ENCODE measurements at regions not wholly inside any gene's neighbourhood (a gene's known extent, or its start where the extent isn't known, plus 50 kb on each side); places are given as distances from the start of the nearest gene placed in this dataset.
A peak's percentile ranks its signal among the peaks of the same experiment; 100 is the strongest.

GRCh38 chr15:93640411-93640962 is 551.5 kb upstream of the RGMA start:
- no peak for DNase-seq (ENCODE audit: low spot score)

- DNase-seq (ENCODE audit: low spot score): no peak
Measured at GRCh38 chr15:93631958-93632618, 543.1 kb upstream of the RGMA start.

GRCh38 chr15:93619597-93619996 is 530.6 kb upstream of the RGMA start:
- DNase-seq (ENCODE audit: low spot score): no peak

GRCh38 chr15:93617443-93617842 is 528.4 kb upstream of the RGMA start:
- no peak for DNase-seq (ENCODE audit: low spot score)

- DNase-seq (ENCODE audit: low spot score): no peak
Measured at GRCh38 chr15:93614386-93615104, 525.5 kb upstream of the RGMA start.

GRCh38 chr15:93613386-93613785 is 524.4 kb upstream of the RGMA start:
- no peak for DNase-seq (ENCODE audit: low spot score)

- no peak for DNase-seq (ENCODE audit: low spot score)
Measured at GRCh38 chr15:93612953-93613352, 523.9 kb upstream of the RGMA start.

- no peak for DNase-seq (ENCODE audit: low spot score)
Measured at GRCh38 chr15:93610944-93611343, 521.9 kb upstream of the RGMA start.

- no peak for DNase-seq (ENCODE audit: low spot score)
Measured at GRCh38 chr15:93608643-93609148, 519.7 kb upstream of the RGMA start.

GRCh38 chr15:93603550-93603949 is 514.5 kb upstream of the RGMA start:
- no peak for DNase-seq (ENCODE audit: low spot score)

- no peak for DNase-seq (ENCODE audit: low spot score)
Measured at GRCh38 chr15:93587059-93587521, 498.1 kb upstream of the RGMA start.

- DNase-seq (ENCODE audit: low spot score): no peak
Measured at GRCh38 chr15:93585012-93585411, 496.0 kb upstream of the RGMA start.

GRCh38 chr15:93583968-93584367 is 495.0 kb upstream of the RGMA start:
- no peak for DNase-seq (ENCODE audit: low spot score)

- no peak for DNase-seq (ENCODE audit: low spot score)
Measured at GRCh38 chr15:93583552-93583951, 494.5 kb upstream of the RGMA start.

GRCh38 chr15:93570527-93570926 is 481.5 kb upstream of the RGMA start:
- no peak for DNase-seq (ENCODE audit: low spot score)

GRCh38 chr15:93566762-93567161 is 477.8 kb upstream of the RGMA start:
- peak; percentile 24 for DNase-seq (ENCODE audit: low spot score)

GRCh38 chr15:93565201-93565600 is 476.2 kb upstream of the RGMA start:
- DNase-seq (ENCODE audit: low spot score): no peak

GRCh38 chr15:93563218-93563617 is 474.2 kb upstream of the RGMA start:
- DNase-seq (ENCODE audit: low spot score): no peak

- DNase-seq (ENCODE audit: low spot score): no peak
Measured at GRCh38 chr15:93562395-93563123, 473.5 kb upstream of the RGMA start.

- no peak for DNase-seq (ENCODE audit: low spot score)
Measured at GRCh38 chr15:93557696-93558095, 468.7 kb upstream of the RGMA start.

- DNase-seq (ENCODE audit: low spot score): no peak
Measured at GRCh38 chr15:93553167-93553935, 464.3 kb upstream of the RGMA start.

GRCh38 chr15:93543093-93543492 is 454.1 kb upstream of the RGMA start:
- no peak for DNase-seq (ENCODE audit: low spot score)
